Gastroesophageal sphincter (tissue), 3 donors: ENCODE measurements at regions not wholly inside any gene's neighbourhood (a gene's known extent, or its start where the extent isn't known, plus 50 kb on each side); places are given as distances from the start of the nearest gene placed in this dataset.

Experiments
- EP300 ChIP-seq: sonication (generic); formaldehyde crosslinking; IDR thresholded peaks from one replicate; pipeline ENCODE4 v1.6.1; 2017; ENCODE audit warnings: antibody characterized with exemption, mild to moderate bottlenecking
- TF ChIP-seq, protein P1 (sequence below), 4 experiments: fragments of 200-600 bp in 2 of 4; fragments of 450-650 bp in 2 of 4; sonication (generic) in 1 of 4; IDR thresholded peaks; one replicate each; pipeline ENCODE4 v1.5.1; 2017 to 2019; ENCODE audit warnings: antibody characterized with exemption in 4 of 4, mild to moderate bottlenecking in 2 of 4, moderate library complexity in 2 of 4

- no peak for TF ChIP-seq EP300
- TF ChIP-seq, protein P1, sequence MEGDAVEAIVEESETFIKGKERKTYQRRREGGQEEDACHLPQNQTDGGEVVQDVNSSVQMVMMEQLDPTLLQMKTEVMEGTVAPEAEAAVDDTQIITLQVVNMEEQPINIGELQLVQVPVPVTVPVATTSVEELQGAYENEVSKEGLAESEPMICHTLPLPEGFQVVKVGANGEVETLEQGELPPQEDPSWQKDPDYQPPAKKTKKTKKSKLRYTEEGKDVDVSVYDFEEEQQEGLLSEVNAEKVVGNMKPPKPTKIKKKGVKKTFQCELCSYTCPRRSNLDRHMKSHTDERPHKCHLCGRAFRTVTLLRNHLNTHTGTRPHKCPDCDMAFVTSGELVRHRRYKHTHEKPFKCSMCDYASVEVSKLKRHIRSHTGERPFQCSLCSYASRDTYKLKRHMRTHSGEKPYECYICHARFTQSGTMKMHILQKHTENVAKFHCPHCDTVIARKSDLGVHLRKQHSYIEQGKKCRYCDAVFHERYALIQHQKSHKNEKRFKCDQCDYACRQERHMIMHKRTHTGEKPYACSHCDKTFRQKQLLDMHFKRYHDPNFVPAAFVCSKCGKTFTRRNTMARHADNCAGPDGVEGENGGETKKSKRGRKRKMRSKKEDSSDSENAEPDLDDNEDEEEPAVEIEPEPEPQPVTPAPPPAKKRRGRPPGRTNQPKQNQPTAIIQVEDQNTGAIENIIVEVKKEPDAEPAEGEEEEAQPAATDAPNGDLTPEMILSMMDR (IDR thresholded peaks at IDR 0.05): peak in 3 of 4 experiments; percentile 26 to 45 (median 36)
These were observed 954.3 kb downstream of the PCDH7 start for GRCh38 chr4:31674313-31674947.
